SU-DHL-6 (cell line): ENCODE measurements at regions not wholly inside any gene's neighbourhood (a gene's known extent, or its start where the extent isn't known, plus 50 kb on each side); places are given as distances from the start of the nearest gene placed in this dataset.

Experiments
- EZH2phosphoT487 ChIP-seq: fragments of 200-600 bp; sonication (generic), shearing (Covaris generic); conservative IDR thresholded peaks from 2 replicates; pipeline ENCODE4 v1.6.1; 2018; ENCODE audit warnings: mild to moderate bottlenecking, antibody characterized with exemption, low read length, moderate library complexity, mixed read lengths
- TF ChIP-seq, protein P1 (sequence below): fragments of 200-600 bp; sonication (generic); IDR thresholded peaks from one replicate; pipeline ENCODE4 v1.5.1; 2017; ENCODE audit warnings: antibody characterized with exemption, mild to moderate bottlenecking, low read length, moderate library complexity; ENCODE audit not compliant: insufficient read depth, poor library complexity, severe bottlenecking

DNA sequence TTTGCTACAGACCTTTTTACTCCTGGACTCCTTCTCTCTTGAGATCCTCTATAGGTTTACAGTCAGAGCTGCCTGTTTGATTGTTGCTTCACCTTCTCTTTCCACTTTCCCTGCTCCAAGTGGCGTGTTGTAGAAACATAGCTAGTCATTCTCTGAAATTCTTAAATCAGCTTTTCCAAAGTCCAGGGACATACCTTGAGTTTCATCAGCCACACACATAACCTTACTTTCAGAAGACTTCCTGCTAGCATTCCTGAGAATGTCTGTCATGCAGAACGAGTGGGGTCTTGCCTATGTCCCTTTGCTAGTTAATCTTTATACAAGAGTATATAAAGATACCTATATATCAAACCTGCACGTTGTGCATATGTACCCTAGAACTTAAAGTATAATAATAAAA lies 230.3 kb upstream of the ZNF462 start:
- TF ChIP-seq, protein P1, sequence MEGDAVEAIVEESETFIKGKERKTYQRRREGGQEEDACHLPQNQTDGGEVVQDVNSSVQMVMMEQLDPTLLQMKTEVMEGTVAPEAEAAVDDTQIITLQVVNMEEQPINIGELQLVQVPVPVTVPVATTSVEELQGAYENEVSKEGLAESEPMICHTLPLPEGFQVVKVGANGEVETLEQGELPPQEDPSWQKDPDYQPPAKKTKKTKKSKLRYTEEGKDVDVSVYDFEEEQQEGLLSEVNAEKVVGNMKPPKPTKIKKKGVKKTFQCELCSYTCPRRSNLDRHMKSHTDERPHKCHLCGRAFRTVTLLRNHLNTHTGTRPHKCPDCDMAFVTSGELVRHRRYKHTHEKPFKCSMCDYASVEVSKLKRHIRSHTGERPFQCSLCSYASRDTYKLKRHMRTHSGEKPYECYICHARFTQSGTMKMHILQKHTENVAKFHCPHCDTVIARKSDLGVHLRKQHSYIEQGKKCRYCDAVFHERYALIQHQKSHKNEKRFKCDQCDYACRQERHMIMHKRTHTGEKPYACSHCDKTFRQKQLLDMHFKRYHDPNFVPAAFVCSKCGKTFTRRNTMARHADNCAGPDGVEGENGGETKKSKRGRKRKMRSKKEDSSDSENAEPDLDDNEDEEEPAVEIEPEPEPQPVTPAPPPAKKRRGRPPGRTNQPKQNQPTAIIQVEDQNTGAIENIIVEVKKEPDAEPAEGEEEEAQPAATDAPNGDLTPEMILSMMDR = no peak
- TF ChIP-seq EZH2phosphoT487 = no peak
